H1 (cell line): ENCODE measurements at regions not wholly inside any gene's neighbourhood (a gene's known extent, or its start where the extent isn't known, plus 50 kb on each side); places are given as distances from the start of the nearest gene placed in this dataset.

Experiments
- CTCF ChIA-PET: fragments of 300-600 bp; sonication (Branson Sonifier 250); formaldehyde crosslinking; loops from one replicate; lab custom pipeline; 2021; ENCODE audit not compliant: partially characterized antibody; lab: Charles Lee
- POLR2A ChIA-PET: fragments of 300-600 bp; sonication (Branson Sonifier 250); formaldehyde crosslinking; loops from one replicate; lab custom pipeline; 2021; ENCODE audit warnings: inconsistent platforms; ENCODE audit not compliant: partially characterized antibody; lab: Charles Lee
- DNase-seq, 2 experiments: peaks; one replicate each; pipeline versions ENCODE4 v3.0.0 to v3.0.0-alpha.2; 2010 to 2022; ENCODE audit warnings: low spot score in 2 of 2, low read depth in 1 of 2, mixed read lengths in 1 of 2
- FAIRE-seq: peaks from 2 replicates; lab custom pipeline; 2011; peaks lifted over from hg19 to GRCh38; lab: Jason Lieb, UNC
- H2AFZ ChIP-seq: 2 replicates; pipeline ENCODE4 v1.8.1; 2012; ENCODE audit warnings: low read length, inconsistent platforms
- H2AK5ac ChIP-seq: 2 replicates; pipeline ENCODE4 v1.6.1; 2013; ENCODE audit warnings: low read depth, low read length
- H2BK120ac ChIP-seq: replicated peaks from 2 replicates; pipeline ENCODE3; 2013; ENCODE audit warnings: low read depth, low read length, inconsistent platforms
- H2BK12ac ChIP-seq: 2 replicates; pipeline ENCODE4 v1.6.1; 2013; ENCODE audit warnings: low read depth, low read length
- H2BK15ac ChIP-seq: 2 replicates; pipeline ENCODE4 v1.6.1; 2013; ENCODE audit warnings: low read length
- H2BK20ac ChIP-seq: 2 replicates; pipeline ENCODE4 v1.6.1; 2013; ENCODE audit warnings: low read length
- H2BK5ac ChIP-seq: 2 replicates; pipeline ENCODE4 v1.6.1; 2013; ENCODE audit warnings: low read depth, low read length
- H3K14ac ChIP-seq: 2 replicates; pipeline ENCODE4 v1.6.1; 2013; ENCODE audit warnings: inconsistent platforms; ENCODE audit not compliant: insufficient read length
- H3K18ac ChIP-seq: 2 replicates; pipeline ENCODE4 v1.6.1; 2013; ENCODE audit warnings: low read length; ENCODE audit errors: extremely low read depth
- H3K23ac ChIP-seq: 2 replicates; pipeline ENCODE4 v1.6.1; 2013; ENCODE audit warnings: inconsistent platforms; ENCODE audit not compliant: insufficient read length
- H3K23me2 ChIP-seq: 2 replicates; pipeline ENCODE4 v1.6.1; 2013; ENCODE audit warnings: low read depth, low read length
- H3K27ac ChIP-seq: 2 replicates; pipeline ENCODE4 v1.6.1; 2011; ENCODE audit warnings: low read depth, low read length, inconsistent platforms
- H3K27me3 ChIP-seq, 4 experiments: replicated peaks in 1 of 4; 1 replicate in 1 of 4; 2 replicates in 3 of 4; pipeline versions ENCODE4 v1.6.1 to v1.8.1; 2011 to 2013; ENCODE audit warnings: low read length in 3 of 4, mild to moderate bottlenecking in 3 of 4, inconsistent platforms in 2 of 4, mixed read lengths in 2 of 4, moderate library complexity in 1 of 4; ENCODE audit not compliant: control insufficient read depth in 3 of 4, insufficient read depth in 3 of 4; ENCODE audit errors: extremely low read depth in 1 of 4
- H3K36me3 ChIP-seq, 4 experiments: 2 replicates each; pipeline versions ENCODE4 v1.6.1 to v1.8.1; 2011 to 2013; ENCODE audit warnings: mild to moderate bottlenecking in 4 of 4, low read length in 3 of 4, moderate library complexity in 2 of 4, control low read depth in 1 of 4, inconsistent platforms in 1 of 4; ENCODE audit not compliant: insufficient read depth in 4 of 4, control insufficient read depth in 2 of 4
- H3K4ac ChIP-seq: replicated peaks from 2 replicates; pipeline ENCODE3; 2013; ENCODE audit warnings: low read length, low read depth, mixed read lengths, inconsistent platforms; ENCODE audit not compliant: insufficient read length
- H3K4me1 ChIP-seq, 4 experiments: replicated peaks in 1 of 4; 1 replicate in 1 of 4; 2 replicates in 3 of 4; pipeline versions ENCODE4 v1.6.1 to v1.8.1; 2011 to 2013; ENCODE audit warnings: low read length in 3 of 4, inconsistent platforms in 2 of 4, mixed read lengths in 1 of 4; ENCODE audit not compliant: insufficient read depth in 4 of 4, control insufficient read depth in 3 of 4
- H3K4me2 ChIP-seq, 2 experiments: 2 replicates each; pipeline versions ENCODE4 v1.6.1 to v1.8.1; 2011 to 2013; ENCODE audit warnings: low read depth in 2 of 2, low read length in 2 of 2, control low read depth in 1 of 2, inconsistent platforms in 1 of 2, mild to moderate bottlenecking in 1 of 2; ENCODE audit not compliant: insufficient read depth in 1 of 2
- H3K4me3 ChIP-seq, 4 experiments: fragments of 200-600, 300-600 bp in 1 of 4; sonication (generic), shearing (Covaris generic), sonication (Bioruptor Twin) in 1 of 4; 2 replicates each; pipeline versions ENCODE4 v1.5.1 to v1.8.1; 2011 to 2016; ENCODE audit warnings: low read length in 4 of 4, low read depth in 3 of 4, control low read depth in 2 of 4, inconsistent platforms in 2 of 4, mild to moderate bottlenecking in 2 of 4, mixed read lengths in 1 of 4, moderate library complexity in 1 of 4; ENCODE audit not compliant: insufficient read depth in 2 of 4; ENCODE audit errors: extremely low read depth in 1 of 4
- H3K56ac ChIP-seq: replicated peaks from 2 replicates; pipeline ENCODE3; 2013; ENCODE audit warnings: low read depth, mild to moderate bottlenecking, mixed read lengths, low read length, inconsistent platforms; ENCODE audit not compliant: insufficient read length
- H3K79me1 ChIP-seq: 2 replicates; pipeline ENCODE4 v1.6.1; 2013; ENCODE audit warnings: low read depth, low read length, control low read depth
- H3K79me2 ChIP-seq, 2 experiments: 2 replicates each; pipeline versions ENCODE4 v1.6.1 to v1.8.1; 2012 to 2013; ENCODE audit warnings: low read length in 2 of 2, mild to moderate bottlenecking in 2 of 2, inconsistent platforms in 1 of 2; ENCODE audit not compliant: insufficient read depth in 2 of 2, control insufficient read depth in 1 of 2
- H3K9ac ChIP-seq, 4 experiments: replicated peaks in 1 of 4; 1 replicate in 1 of 4; 2 replicates in 3 of 4; pipeline versions ENCODE4 v1.6.1 to v1.8.1; 2011 to 2013; ENCODE audit warnings: low read depth in 3 of 4, low read length in 3 of 4, control low read depth in 2 of 4, mild to moderate bottlenecking in 2 of 4, moderate library complexity in 2 of 4, inconsistent platforms in 1 of 4; ENCODE audit errors: extremely low read depth in 1 of 4
- H3K9me3 ChIP-seq, 2 experiments: 2 replicates each; pipeline versions ENCODE4 v1.6.1 to v1.8.1; 2012 to 2013; ENCODE audit warnings: mild to moderate bottlenecking in 2 of 2, moderate library complexity in 2 of 2, control low read depth in 1 of 2, inconsistent platforms in 1 of 2, low read depth in 1 of 2, low read length in 1 of 2, mixed read lengths in 1 of 2; ENCODE audit not compliant: insufficient read depth in 2 of 2
- H4K20me1 ChIP-seq, 2 experiments: replicated peaks in 1 of 2; 2 replicates each; pipeline versions ENCODE3 to v1.8.1; 2011 to 2013; ENCODE audit warnings: inconsistent platforms in 2 of 2, low read length in 2 of 2, mild to moderate bottlenecking in 1 of 2; ENCODE audit not compliant: insufficient read depth in 2 of 2, control insufficient read depth in 1 of 2
- H4K5ac ChIP-seq: 2 replicates; pipeline ENCODE4 v1.6.1; 2013; ENCODE audit warnings: low read length, low read depth, mixed read lengths, inconsistent platforms; ENCODE audit not compliant: insufficient read length
- H4K8ac ChIP-seq: 2 replicates; pipeline ENCODE4 v1.8.0; 2013; ENCODE audit warnings: mild to moderate bottlenecking, moderate library complexity, low read length, inconsistent platforms; ENCODE audit not compliant: insufficient read depth; ENCODE audit errors: extremely low read depth
- H4K91ac ChIP-seq: replicated peaks from 2 replicates; pipeline ENCODE3; 2013; ENCODE audit warnings: low read length, mixed read lengths, inconsistent platforms; ENCODE audit not compliant: insufficient read length
- CBX5 ChIP-seq: fragments of 300-800, 300-1000 bp; sonication (generic); IDR thresholded peaks from 2 replicates; pipeline ENCODE4 v1.7.1; 2016; ENCODE audit warnings: antibody characterized with exemption, low read length, low read depth
- PHF8 ChIP-seq: fragments of 200-600 bp; sonication (generic); conservative IDR thresholded peaks from 2 replicates; pipeline ENCODE4 v1.7.1; 2012; ENCODE audit warnings: low read depth, mild to moderate bottlenecking, inconsistent platforms, low read length, moderate library complexity
- SAP30 ChIP-seq: fragments of 300-600 bp; sonication (generic); IDR thresholded peaks from 2 replicates; pipeline ENCODE4 v1.7.1; 2012; ENCODE audit warnings: low read length, moderate library complexity, mild to moderate bottlenecking, inconsistent platforms; ENCODE audit not compliant: insufficient read depth, insufficient replicate concordance
- SP1 ChIP-seq: IDR thresholded peaks from 2 replicates; pipeline ENCODE4 v1.6.1; 2011; ENCODE audit warnings: low read depth, low read length
- TAF7 ChIP-seq: optimal IDR thresholded peaks from 2 replicates; pipeline ENCODE3; 2011; ENCODE audit warnings: low read depth, mild to moderate bottlenecking, inconsistent platforms, low read length, moderate library complexity, borderline replicate concordance
- WGBS, 2 experiments: shearing (Covaris generic) in 1 of 2; methylation state at CpG; one replicate each; pipeline versions ENCODE4 v1.1.6 to v1.1.7; 2013 to 2015; ENCODE audit warnings: low lambda C conversion rate in 2 of 2, mixed read lengths in 2 of 2, inconsistent platforms in 1 of 2, low coverage in 1 of 2, missing lambda C conversion rate in 1 of 2; ENCODE audit not compliant: insufficient replicate concordance in 2 of 2, insufficient coverage in 1 of 2, insufficient read length in 1 of 2; ENCODE audit errors: extremely low coverage in 1 of 2, missing lambda C conversion rate in 1 of 2; 5-methylcytosine and 5-hydroxymethylcytosine counted together

DNA sequence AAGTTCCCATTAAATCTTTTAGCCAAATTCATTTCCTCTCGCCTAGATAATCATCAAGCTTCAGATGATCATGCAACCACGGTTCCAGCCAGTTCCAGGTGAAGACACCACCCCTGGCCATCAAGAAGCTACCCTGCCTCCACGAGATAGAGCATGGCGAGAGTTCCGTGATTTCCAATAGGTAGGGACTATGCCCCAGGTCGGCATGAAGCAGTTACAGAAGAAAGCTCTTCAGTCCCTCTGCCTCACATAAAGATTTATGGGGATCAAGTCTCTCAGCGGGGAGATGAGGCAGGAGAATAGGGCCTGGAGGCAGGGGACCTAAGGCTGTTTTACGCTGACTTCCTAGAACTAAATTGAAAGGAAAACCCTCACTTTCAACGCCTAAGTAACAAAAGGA lies 183.9 kb downstream of the OR13H1 start:
- Histone ChIP-seq H3K9me3 (no peaks in the 10 kb centered on the region), H2BK5ac (no peak overlapping the region), H3K23ac (no peak overlapping the region), H3K14ac (no peak overlapping the region), H3K18ac (no peak overlapping the region), H3K9ac (no peak overlapping the region), H3K36me3 (peaks cover 0 to 22% (median 1%) of the 10 kb centered on the region in 4 experiments; a peak in 3 of 8 replicates), H2BK12ac (no peak overlapping the region), H3K4ac (no peak overlapping the region), H2AK5ac (no peak overlapping the region), H3K79me1 (no peaks in the 10 kb centered on the region), H2BK15ac (no peak overlapping the region), H3K27me3 (no peaks in the 10 kb centered on the region), H4K91ac (no peak overlapping the region), H3K27ac (no peak overlapping the region), H3K79me2 (no peaks in the 10 kb centered on the region), H3K23me2 (no peaks in the 10 kb centered on the region), H2BK120ac (no peak overlapping the region), H2BK20ac (no peak overlapping the region), H4K5ac (no peak overlapping the region), H3K56ac (no peak overlapping the region), H2AFZ (no peak overlapping the region), H3K4me2 (no peak overlapping the region), H3K4me3 (no peak overlapping the region), H3K4me1 (no peaks in the 10 kb centered on the region), H4K20me1 (no peaks in the 10 kb centered on the region), H4K8ac (no peak overlapping the region)
- DNase-seq (no peak), FAIRE-seq (no peak)
- CTCF ChIA-PET, result no interaction called here
- TF ChIP-seq PHF8, result no peak
- TF ChIP-seq CBX5, result no peak
- no peak for TF ChIP-seq TAF7
- no peak for TF ChIP-seq SAP30
- TF ChIP-seq SP1, result no peak
- 95% methylated on average over 8 of the region's 9 CpGs; no CpG with 5 or more reads in 1 of the 2 experiments for WGBS, 2 experiments
- POLR2A ChIA-PET, result no interaction called here
